Uterus (tissue), 2 donors: ENCODE measurements at regions not wholly inside any gene's neighbourhood (a gene's known extent, or its start where the extent isn't known, plus 50 kb on each side); places are given as distances from the start of the nearest gene placed in this dataset.

Source experiments
- POLR2A ChIP-seq, 2 donors: fragments of 450-650 bp; IDR thresholded peaks; one replicate each; pipeline ENCODE4 v1.6.1; 2016; ENCODE audit warnings: antibody characterized with exemption in 2 of 2, mild to moderate bottlenecking in 1 of 2, moderate library complexity in 1 of 2
- TF ChIP-seq, protein P1 (sequence below), 4 experiments: fragments of 200-600 bp in 2 of 4; fragments of 450-650 bp in 2 of 4; sonication (generic) in 2 of 4; IDR thresholded peaks; one replicate each; pipeline ENCODE4 v1.5.1; 2016 to 2019; ENCODE audit warnings: antibody characterized with exemption in 4 of 4, mild to moderate bottlenecking in 2 of 4, moderate library complexity in 1 of 4

DNA sequence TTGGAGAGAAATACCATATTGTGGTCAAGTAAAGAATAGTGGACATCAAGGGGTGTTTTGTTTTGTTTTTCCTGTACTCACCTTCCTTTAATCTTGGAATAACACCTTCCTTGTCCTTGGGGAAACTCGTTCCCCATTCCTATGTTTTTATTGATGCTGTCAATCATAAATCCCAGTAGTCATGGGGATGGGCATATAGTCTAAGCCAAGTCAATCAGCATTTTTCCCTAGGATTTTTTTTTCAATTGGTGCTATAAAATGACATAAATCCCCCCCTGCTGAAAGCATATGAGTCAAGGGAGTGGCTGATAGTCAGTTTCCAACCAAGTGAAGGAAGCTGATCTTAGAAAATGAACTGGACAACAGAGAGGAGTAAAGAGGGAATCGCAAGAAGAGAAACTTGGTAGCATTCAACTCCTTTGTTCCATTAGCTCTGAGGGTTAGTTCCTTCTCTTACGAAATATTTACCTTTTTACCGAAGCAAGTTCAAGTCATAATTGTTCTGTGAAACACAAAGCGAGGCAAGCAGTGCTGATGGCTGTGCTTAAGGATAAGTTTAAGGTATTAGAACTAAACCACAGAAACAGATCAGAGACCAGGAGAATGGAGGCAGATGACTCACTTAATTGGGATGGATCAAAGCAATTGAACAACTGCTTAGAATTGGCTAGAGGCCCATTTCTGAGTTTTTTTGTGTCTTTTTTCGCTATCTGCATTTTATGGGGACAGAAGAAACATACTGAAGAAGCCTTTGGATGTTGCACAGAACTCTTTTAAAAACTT is 218.6 kb downstream of the SEMA6A start:
- TF ChIP-seq, protein P1, sequence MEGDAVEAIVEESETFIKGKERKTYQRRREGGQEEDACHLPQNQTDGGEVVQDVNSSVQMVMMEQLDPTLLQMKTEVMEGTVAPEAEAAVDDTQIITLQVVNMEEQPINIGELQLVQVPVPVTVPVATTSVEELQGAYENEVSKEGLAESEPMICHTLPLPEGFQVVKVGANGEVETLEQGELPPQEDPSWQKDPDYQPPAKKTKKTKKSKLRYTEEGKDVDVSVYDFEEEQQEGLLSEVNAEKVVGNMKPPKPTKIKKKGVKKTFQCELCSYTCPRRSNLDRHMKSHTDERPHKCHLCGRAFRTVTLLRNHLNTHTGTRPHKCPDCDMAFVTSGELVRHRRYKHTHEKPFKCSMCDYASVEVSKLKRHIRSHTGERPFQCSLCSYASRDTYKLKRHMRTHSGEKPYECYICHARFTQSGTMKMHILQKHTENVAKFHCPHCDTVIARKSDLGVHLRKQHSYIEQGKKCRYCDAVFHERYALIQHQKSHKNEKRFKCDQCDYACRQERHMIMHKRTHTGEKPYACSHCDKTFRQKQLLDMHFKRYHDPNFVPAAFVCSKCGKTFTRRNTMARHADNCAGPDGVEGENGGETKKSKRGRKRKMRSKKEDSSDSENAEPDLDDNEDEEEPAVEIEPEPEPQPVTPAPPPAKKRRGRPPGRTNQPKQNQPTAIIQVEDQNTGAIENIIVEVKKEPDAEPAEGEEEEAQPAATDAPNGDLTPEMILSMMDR (IDR thresholded peaks at IDR 0.05), result no peak
- TF ChIP-seq POLR2A (IDR thresholded peaks at IDR 0.05), result no peak
